ENCODE measurements at regions not wholly inside any gene's neighbourhood (a gene's known extent, or its start where the extent isn't known, plus 50 kb on each side); places are given as distances from the start of the nearest gene placed in this dataset.

DNA sequence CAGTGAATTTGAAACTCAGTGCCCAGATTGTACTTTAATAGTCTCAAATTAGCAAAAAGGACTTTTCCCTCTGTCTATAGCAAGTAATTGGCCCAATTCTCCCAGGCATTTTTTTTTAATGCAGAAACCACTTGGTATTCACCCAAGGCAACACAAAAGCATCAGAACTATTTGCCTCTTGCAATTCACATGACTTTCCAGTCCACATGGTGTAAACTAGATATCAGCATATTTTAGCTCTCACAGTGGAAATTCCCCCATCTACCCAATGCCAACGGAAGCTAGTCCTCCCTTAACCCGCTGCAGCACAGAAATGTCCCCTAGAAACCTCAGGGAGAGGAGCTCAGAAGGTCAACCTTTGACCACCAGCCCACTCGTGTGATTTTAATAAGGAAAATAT, 103.4 kb upstream of the CDYL start:
- DNase-seq (ENCODE audit: low spot score): no peak
- Mint-ChIP-seq H3K36me3 (ENCODE audit: low read depth, unreplicated experiment) (peaks cover 3% of the 10 kb centered on the region), H3K27ac (ENCODE audit: unreplicated experiment) (no peak overlapping the region), H3K9me3 (ENCODE audit: unreplicated experiment) (no peaks in the 10 kb centered on the region), H3K27me3 (ENCODE audit: unreplicated experiment) (no peaks in the 10 kb centered on the region), H3K4me3 (ENCODE audit: unreplicated experiment) (no peak overlapping the region), H3K4me1 (ENCODE audit: unreplicated experiment) (no peaks in the 10 kb centered on the region)
- TF ChIP-seq, protein P1, sequence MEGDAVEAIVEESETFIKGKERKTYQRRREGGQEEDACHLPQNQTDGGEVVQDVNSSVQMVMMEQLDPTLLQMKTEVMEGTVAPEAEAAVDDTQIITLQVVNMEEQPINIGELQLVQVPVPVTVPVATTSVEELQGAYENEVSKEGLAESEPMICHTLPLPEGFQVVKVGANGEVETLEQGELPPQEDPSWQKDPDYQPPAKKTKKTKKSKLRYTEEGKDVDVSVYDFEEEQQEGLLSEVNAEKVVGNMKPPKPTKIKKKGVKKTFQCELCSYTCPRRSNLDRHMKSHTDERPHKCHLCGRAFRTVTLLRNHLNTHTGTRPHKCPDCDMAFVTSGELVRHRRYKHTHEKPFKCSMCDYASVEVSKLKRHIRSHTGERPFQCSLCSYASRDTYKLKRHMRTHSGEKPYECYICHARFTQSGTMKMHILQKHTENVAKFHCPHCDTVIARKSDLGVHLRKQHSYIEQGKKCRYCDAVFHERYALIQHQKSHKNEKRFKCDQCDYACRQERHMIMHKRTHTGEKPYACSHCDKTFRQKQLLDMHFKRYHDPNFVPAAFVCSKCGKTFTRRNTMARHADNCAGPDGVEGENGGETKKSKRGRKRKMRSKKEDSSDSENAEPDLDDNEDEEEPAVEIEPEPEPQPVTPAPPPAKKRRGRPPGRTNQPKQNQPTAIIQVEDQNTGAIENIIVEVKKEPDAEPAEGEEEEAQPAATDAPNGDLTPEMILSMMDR (IDR thresholded peaks at IDR 0.05; ENCODE audit: unreplicated experiment): no peak

DNA sequence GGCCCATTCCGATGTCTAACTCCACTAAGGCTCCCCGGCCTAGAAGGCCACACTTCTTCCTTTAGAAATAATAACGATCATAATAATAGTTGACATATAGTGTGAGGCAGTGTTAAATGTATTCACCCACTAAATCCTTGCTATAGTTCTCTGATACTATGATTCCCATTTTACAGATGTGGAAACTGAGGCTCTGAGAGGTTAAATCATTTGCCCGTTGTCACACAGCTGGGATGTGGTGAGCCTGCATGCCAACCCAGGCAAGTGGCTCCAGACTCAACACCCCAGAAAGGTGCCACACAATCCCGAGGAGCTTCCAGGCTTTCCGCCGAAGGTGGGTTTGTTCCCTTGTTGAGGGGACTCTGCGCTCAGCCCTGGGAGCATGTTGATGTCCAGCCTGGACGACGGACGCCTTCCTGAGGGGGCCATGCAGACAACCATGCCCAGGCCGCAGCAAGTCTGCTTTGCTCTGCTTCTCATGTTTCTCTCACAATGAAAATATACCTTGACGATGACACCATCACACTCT, 104.6 kb upstream of the CDYL start:
- H3K27me3 Mint-ChIP-seq (ENCODE audit: unreplicated experiment): no peaks in the 10 kb centered on the region
- no peak for DNase-seq (ENCODE audit: low spot score)
- TF ChIP-seq, protein P1 (IDR thresholded peaks at IDR 0.05; ENCODE audit: unreplicated experiment): no peak
- H3K36me3 Mint-ChIP-seq (ENCODE audit: low read depth, unreplicated experiment): peaks cover 3% of the 10 kb centered on the region
- H3K4me3 Mint-ChIP-seq (ENCODE audit: unreplicated experiment): no peak overlapping the region
- H3K27ac Mint-ChIP-seq (ENCODE audit: unreplicated experiment): no peak overlapping the region
- H3K4me1 Mint-ChIP-seq (ENCODE audit: unreplicated experiment): no peaks in the 10 kb centered on the region
- H3K9me3 Mint-ChIP-seq (ENCODE audit: unreplicated experiment): no peaks in the 10 kb centered on the region

DNA sequence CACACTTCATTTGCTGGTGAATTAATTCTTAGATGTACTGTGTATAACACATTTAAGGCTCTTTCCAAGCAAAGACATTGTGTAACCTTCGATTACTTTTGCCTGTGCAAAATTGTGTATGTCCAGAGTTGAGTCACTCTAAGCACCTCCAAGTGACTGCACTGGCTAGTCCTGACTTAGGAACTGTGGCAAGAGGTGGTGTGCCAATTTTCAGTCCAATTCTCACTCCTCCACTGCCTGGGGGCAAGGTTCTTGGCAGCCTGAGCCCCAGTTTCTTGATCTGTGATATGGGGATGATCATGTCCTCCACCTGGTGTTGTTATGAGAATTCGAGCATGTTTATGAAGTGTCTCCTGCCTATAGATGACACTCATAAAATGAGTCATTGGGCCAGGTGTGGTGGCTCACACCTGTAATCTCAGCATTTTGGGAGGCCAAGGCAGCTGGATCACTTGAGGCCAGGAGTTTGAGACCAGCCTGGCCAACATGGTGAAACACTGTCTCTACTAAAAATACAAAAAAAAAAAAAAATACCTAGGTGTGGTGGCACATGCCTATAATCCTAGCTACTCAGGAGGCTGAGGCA, 105.3 kb upstream of the CDYL start:
- Mint-ChIP-seq H3K36me3 (ENCODE audit: low read depth, unreplicated experiment) (peaks cover 3% of the 10 kb centered on the region), H3K4me3 (ENCODE audit: unreplicated experiment) (no peak overlapping the region), H3K9me3 (ENCODE audit: unreplicated experiment) (no peaks in the 10 kb centered on the region), H3K27ac (ENCODE audit: unreplicated experiment) (no peak overlapping the region), H3K4me1 (ENCODE audit: unreplicated experiment) (no peaks in the 10 kb centered on the region), H3K27me3 (ENCODE audit: unreplicated experiment) (no peaks in the 10 kb centered on the region)
- DNase-seq (ENCODE audit: low spot score): no peak
- TF ChIP-seq, protein P1 (IDR thresholded peaks at IDR 0.05; ENCODE audit: unreplicated experiment): no peak

DNA sequence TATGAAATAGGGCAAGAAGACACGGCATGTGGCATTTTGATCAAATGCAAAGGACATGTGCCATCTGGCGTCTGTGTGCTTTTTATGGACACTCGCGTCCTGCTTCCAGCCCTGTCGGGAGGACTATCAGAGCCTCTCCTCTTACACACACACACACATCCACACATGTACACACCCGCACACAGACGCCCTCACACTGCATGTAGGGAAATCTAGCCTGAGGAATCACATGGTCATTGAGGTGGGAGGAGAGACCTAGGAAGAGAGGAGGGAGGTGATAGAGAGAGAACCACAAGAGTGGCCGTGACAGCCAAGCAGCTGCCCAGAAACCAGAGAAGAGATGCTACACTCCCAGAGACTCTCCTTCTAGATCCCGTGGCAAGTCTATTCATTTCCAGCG, 105.9 kb upstream of the CDYL start:
- H3K27ac Mint-ChIP-seq (ENCODE audit: unreplicated experiment): no peak overlapping the region
- H3K36me3 Mint-ChIP-seq (ENCODE audit: low read depth, unreplicated experiment): peaks cover 3% of the 10 kb centered on the region
- no peak for DNase-seq (ENCODE audit: low spot score)
- H3K4me1 Mint-ChIP-seq (ENCODE audit: unreplicated experiment): no peaks in the 10 kb centered on the region
- H3K27me3 Mint-ChIP-seq (ENCODE audit: unreplicated experiment): no peaks in the 10 kb centered on the region
- no peak overlapping the region for H3K4me3 Mint-ChIP-seq (ENCODE audit: unreplicated experiment)
- no peaks in the 10 kb centered on the region for H3K9me3 Mint-ChIP-seq (ENCODE audit: unreplicated experiment)
- TF ChIP-seq, protein P1 (IDR thresholded peaks at IDR 0.05; ENCODE audit: unreplicated experiment): no peak

DNA sequence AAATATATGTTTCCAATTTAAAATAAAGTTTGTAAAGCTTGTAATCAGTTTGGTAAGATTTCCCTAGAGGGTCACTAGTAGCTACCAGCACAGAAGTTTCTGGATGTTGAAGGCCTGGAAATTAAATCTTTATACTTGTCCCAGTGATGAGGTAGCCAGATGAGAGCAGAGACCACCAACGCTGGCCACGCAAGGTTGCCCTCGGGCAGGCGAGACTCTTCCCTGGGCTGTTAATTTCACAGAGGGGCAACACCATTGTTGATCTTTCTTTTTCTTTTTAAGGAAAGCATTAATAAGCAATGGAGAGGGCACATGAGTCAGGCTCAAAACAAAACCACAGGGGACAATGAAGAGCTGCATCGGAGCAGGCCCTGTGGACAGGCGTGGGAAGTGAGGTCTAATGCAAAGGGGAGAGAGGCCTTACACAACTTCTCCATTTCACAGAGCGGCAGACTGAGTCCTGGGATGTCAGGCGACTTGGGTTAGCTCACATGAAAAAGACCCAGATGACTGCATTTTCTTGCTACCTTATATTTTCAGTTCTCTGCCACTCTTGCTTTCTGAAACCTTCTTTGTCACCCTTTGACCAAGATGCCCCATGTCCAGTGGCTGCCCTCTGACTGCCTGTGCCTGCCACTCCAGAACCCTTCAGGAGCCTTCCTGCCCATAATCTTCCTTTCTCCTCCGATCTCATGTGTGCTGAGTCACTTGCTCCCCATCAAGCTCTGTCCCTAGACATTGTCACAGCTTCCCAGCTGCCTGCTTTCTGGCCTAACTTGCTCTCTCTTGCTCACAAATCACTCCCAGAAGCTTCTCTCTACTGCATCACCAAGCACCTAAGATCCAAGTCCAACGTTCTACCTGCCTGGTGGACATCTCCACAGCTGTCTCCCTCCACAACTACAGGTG, 107.7 kb upstream of the CDYL start:
- H3K27ac Mint-ChIP-seq (ENCODE audit: unreplicated experiment): no peak overlapping the region
- no peak for DNase-seq (ENCODE audit: low spot score)

More for the DNA sequence above, 107.7 kb upstream of the CDYL start:
- TF ChIP-seq, protein P1 (IDR thresholded peaks at IDR 0.05; ENCODE audit: unreplicated experiment): no peak
- Mint-ChIP-seq H3K4me1 (ENCODE audit: unreplicated experiment) (no peaks in the 10 kb centered on the region), H3K27me3 (ENCODE audit: unreplicated experiment) (no peaks in the 10 kb centered on the region), H3K36me3 (ENCODE audit: low read depth, unreplicated experiment) (peaks cover 3% of the 10 kb centered on the region), H3K4me3 (ENCODE audit: unreplicated experiment) (no peak overlapping the region), H3K9me3 (ENCODE audit: unreplicated experiment) (no peaks in the 10 kb centered on the region)

Data from endothelial cell (in vitro differentiated cells).